SU-DHL-6 (cell line): ENCODE measurements at regions not wholly inside any gene's neighbourhood (a gene's known extent, or its start where the extent isn't known, plus 50 kb on each side); places are given as distances from the start of the nearest gene placed in this dataset.

Source experiments
- EZH2phosphoT487 ChIP-seq: fragments of 200-600 bp; sonication (generic), shearing (Covaris generic); conservative IDR thresholded peaks from 2 replicates; pipeline ENCODE4 v1.6.1; 2018; ENCODE audit warnings: mild to moderate bottlenecking, antibody characterized with exemption, low read length, moderate library complexity, mixed read lengths
- TF ChIP-seq, protein P1 (sequence below): fragments of 200-600 bp; sonication (generic); IDR thresholded peaks from one replicate; pipeline ENCODE4 v1.5.1; 2017; ENCODE audit warnings: antibody characterized with exemption, mild to moderate bottlenecking, low read length, moderate library complexity; ENCODE audit not compliant: insufficient read depth, poor library complexity, severe bottlenecking

DNA sequence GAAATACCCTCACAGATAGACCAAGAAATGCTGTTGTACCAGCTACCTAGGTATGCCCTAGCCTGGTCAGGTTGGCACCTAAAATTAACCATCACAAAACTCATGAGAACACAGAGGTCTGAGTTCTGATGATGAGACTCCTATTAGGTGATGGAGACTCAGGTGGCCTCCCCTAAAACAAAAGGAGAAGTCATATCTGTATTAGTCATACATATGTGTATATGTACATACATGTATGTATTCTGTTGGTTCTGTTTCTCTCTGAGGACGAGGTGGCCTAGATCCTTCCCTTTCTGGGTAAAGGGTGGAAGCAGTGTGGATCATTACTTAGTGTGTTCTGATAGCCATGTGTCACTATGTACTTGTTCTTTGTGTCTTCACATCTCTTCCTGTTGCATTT is 207.2 kb upstream of the PRSS1 start:
- TF ChIP-seq, protein P1, sequence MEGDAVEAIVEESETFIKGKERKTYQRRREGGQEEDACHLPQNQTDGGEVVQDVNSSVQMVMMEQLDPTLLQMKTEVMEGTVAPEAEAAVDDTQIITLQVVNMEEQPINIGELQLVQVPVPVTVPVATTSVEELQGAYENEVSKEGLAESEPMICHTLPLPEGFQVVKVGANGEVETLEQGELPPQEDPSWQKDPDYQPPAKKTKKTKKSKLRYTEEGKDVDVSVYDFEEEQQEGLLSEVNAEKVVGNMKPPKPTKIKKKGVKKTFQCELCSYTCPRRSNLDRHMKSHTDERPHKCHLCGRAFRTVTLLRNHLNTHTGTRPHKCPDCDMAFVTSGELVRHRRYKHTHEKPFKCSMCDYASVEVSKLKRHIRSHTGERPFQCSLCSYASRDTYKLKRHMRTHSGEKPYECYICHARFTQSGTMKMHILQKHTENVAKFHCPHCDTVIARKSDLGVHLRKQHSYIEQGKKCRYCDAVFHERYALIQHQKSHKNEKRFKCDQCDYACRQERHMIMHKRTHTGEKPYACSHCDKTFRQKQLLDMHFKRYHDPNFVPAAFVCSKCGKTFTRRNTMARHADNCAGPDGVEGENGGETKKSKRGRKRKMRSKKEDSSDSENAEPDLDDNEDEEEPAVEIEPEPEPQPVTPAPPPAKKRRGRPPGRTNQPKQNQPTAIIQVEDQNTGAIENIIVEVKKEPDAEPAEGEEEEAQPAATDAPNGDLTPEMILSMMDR, result no peak
- no peak for TF ChIP-seq EZH2phosphoT487
